ENCODE measurements at regions not wholly inside any gene's neighbourhood (a gene's known extent, or its start where the extent isn't known, plus 50 kb on each side); places are given as distances from the start of the nearest gene placed in this dataset.

- Mint-ChIP-seq H3K9me3 (no peaks in the 10 kb centered on the region), H3K4me1 (peaks cover 0 to 1% (median 0%) of the 10 kb centered on the region in 3 donors), H3K36me3 (no peaks in the 10 kb centered on the region), H3K27ac (no peak overlapping the region), H3K4me3 (no peak overlapping the region), H3K27me3 (peaks cover 2 to 12% of the 10 kb centered on the region in 2 donors)
- CTCF ChIA-PET: no interaction called here
- WGBS (ENCODE audit: insufficient coverage): no CpG with 5 or more reads among the region's 2 CpGs
- ATAC-seq (replicated peaks in 1 of 4) (no peak), DNase-seq (no peak)
- Histone ChIP-seq H3K4me1 (ENCODE audit: control insufficient read depth in 1 of 2, extremely low read depth in 1 of 2, insufficient read depth in 2 of 2, low read length in 2 of 2) (no peaks in the 10 kb centered on the region), H3K27ac (ENCODE audit: low read length) (no peak overlapping the region), H3K36me3 (ENCODE audit: control insufficient read depth in 2 of 2, extremely low read depth in 1 of 2, insufficient read depth in 1 of 2, low read length in 1 of 2) (no peaks in the 10 kb centered on the region), H3K9me3 (no peaks in the 10 kb centered on the region), H3K27me3 (replicated peaks in 1 of 2; ENCODE audit: control insufficient read depth in 2 of 2, extremely low read depth in 1 of 2, insufficient read depth in 2 of 2, low read length in 1 of 2) (peaks cover 0 to 3% of the 10 kb centered on the region in 2 experiments), H3K4me3 (ENCODE audit: control insufficient read depth in 1 of 2, extremely low read depth in 1 of 2, low read length in 1 of 2) (no peak overlapping the region)
- POLR2A ChIA-PET: no interaction called here
These were observed 175.0 kb upstream of the CCN2 start for GRCh38 chr6:132126150-132126549.

DNA sequence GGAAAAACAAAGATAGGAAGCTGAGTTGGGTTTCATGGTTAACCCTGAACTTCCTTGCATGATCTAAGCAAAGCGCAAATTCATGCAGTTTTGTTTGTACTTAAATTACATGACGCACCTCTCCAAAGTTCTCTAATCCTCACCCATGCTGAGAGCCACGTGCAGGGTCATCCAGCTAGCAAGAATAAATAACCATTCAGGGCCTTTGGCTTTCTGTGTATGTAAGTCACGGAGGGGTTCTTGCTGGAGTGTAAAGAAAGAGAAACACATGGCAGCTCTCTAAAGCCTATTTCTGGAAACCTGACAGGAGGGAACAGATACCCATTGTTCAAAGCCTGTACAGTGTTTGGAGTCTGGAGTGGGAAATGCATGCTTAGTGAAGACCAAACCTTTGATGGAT is 171.7 kb upstream of the CCN2 start:
- ChIA-PET CTCF (no interaction called here), POLR2A (no interaction called here)
- no peaks in the 10 kb centered on the region for H3K36me3 Mint-ChIP-seq
- peaks cover 0 to 8% of the 10 kb centered on the region in 2 donors for H3K27me3 Mint-ChIP-seq
- H3K4me3 ChIP-seq (ENCODE audit: control insufficient read depth in 1 of 2, extremely low read depth in 1 of 2, low read length in 1 of 2): no peak overlapping the region
- DNase-seq (no peak), ATAC-seq (replicated peaks in 1 of 4) (no peak)
- no peak overlapping the region for H3K4me3 Mint-ChIP-seq
- H3K36me3 ChIP-seq (ENCODE audit: control insufficient read depth in 2 of 2, extremely low read depth in 1 of 2, insufficient read depth in 1 of 2, low read length in 1 of 2): no peaks in the 10 kb centered on the region
- no peak overlapping the region for H3K27ac ChIP-seq (ENCODE audit: low read length)
- H3K9me3 ChIP-seq: no peaks in the 10 kb centered on the region
- H3K9me3 Mint-ChIP-seq: no peaks in the 10 kb centered on the region
- WGBS (ENCODE audit: insufficient coverage): 100% methylated on average over 1 of the region's 4 CpGs
- H3K4me1 ChIP-seq (ENCODE audit: control insufficient read depth in 1 of 2, extremely low read depth in 1 of 2, insufficient read depth in 2 of 2, low read length in 2 of 2): no peaks in the 10 kb centered on the region
- no peaks in the 10 kb centered on the region for H3K4me1 Mint-ChIP-seq
- no peaks in the 10 kb centered on the region for H3K27me3 ChIP-seq (replicated peaks in 1 of 2; ENCODE audit: control insufficient read depth in 2 of 2, extremely low read depth in 1 of 2, insufficient read depth in 2 of 2, low read length in 1 of 2)
- no peak overlapping the region for H3K27ac Mint-ChIP-seq

DNA sequence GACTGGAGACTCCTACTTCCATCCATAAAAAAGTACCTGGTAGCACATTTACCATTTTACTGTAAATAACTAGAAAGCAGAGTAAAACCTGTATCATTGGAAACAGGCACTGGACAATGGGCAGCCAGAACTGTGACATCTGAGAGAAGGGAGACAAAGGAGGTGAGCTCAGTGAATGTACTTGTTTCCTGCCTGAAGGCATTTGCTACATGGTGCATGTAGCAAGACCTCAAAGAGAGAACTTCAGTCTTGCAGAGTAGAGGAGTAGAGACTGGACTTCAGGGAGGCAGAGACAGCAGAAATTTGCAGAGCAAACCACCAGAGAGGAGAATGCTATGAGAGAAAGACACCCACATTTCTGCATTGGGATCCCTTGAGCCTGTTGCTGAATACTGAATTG is 171.0 kb upstream of the CCN2 start:
- Histone ChIP-seq H3K9me3 (no peaks in the 10 kb centered on the region), H3K27me3 (replicated peaks in 1 of 2; ENCODE audit: control insufficient read depth in 2 of 2, extremely low read depth in 1 of 2, insufficient read depth in 2 of 2, low read length in 1 of 2) (no peaks in the 10 kb centered on the region), H3K27ac (ENCODE audit: low read length) (no peak overlapping the region), H3K4me3 (ENCODE audit: control insufficient read depth in 1 of 2, extremely low read depth in 1 of 2, low read length in 1 of 2) (no peak overlapping the region), H3K4me1 (ENCODE audit: control insufficient read depth in 1 of 2, extremely low read depth in 1 of 2, insufficient read depth in 2 of 2, low read length in 2 of 2) (no peaks in the 10 kb centered on the region), H3K36me3 (ENCODE audit: control insufficient read depth in 2 of 2, extremely low read depth in 1 of 2, insufficient read depth in 1 of 2, low read length in 1 of 2) (no peaks in the 10 kb centered on the region)
- ChIA-PET CTCF (no interaction called here), POLR2A (no interaction called here)
- no peak overlapping the region for H3K4me3 Mint-ChIP-seq
- H3K36me3 Mint-ChIP-seq: no peaks in the 10 kb centered on the region
- no peak for ATAC-seq (replicated peaks in 1 of 4)
- peaks cover 0 to 5% of the 10 kb centered on the region in 2 donors for H3K27me3 Mint-ChIP-seq
- no peak for DNase-seq
- H3K9me3 Mint-ChIP-seq: no peaks in the 10 kb centered on the region
- H3K27ac Mint-ChIP-seq: no peak overlapping the region
- no peaks in the 10 kb centered on the region for H3K4me1 Mint-ChIP-seq

- no peaks in the 10 kb centered on the region for H3K36me3 ChIP-seq (ENCODE audit: control insufficient read depth in 2 of 2, extremely low read depth in 1 of 2, insufficient read depth in 1 of 2, low read length in 1 of 2)
- Mint-ChIP-seq H3K36me3 (no peaks in the 10 kb centered on the region), H3K9me3 (no peaks in the 10 kb centered on the region), H3K4me3 (no peak overlapping the region), H3K27ac (no peak overlapping the region), H3K27me3 (no peaks in the 10 kb centered on the region), H3K4me1 (no peaks in the 10 kb centered on the region)
- ATAC-seq (replicated peaks in 1 of 4) (no peak), DNase-seq (no peak)
- no peaks in the 10 kb centered on the region for H3K4me1 ChIP-seq (ENCODE audit: control insufficient read depth in 1 of 2, extremely low read depth in 1 of 2, insufficient read depth in 2 of 2, low read length in 2 of 2)
- ChIA-PET POLR2A (no interaction called here), CTCF (interaction anchor here in 1 of 2 donors (0.5 kb wide), 1 partner anchor 155 kb away, joined by 6 read pairs; no protein-coding TSS in a partner anchor)
- H3K4me3 ChIP-seq (ENCODE audit: control insufficient read depth in 1 of 2, extremely low read depth in 1 of 2, low read length in 1 of 2): no peak overlapping the region
- H3K27me3 ChIP-seq (replicated peaks in 1 of 2; ENCODE audit: control insufficient read depth in 2 of 2, extremely low read depth in 1 of 2, insufficient read depth in 2 of 2, low read length in 1 of 2): no peaks in the 10 kb centered on the region
- 100% methylated on average over 1 of the region's 1 CpG for WGBS (ENCODE audit: insufficient coverage)
- no peak overlapping the region for H3K27ac ChIP-seq (ENCODE audit: low read length)
- H3K9me3 ChIP-seq: no peaks in the 10 kb centered on the region
These were observed 167.0 kb upstream of the CCN2 start for GRCh38 chr6:132118144-132118543.

DNA sequence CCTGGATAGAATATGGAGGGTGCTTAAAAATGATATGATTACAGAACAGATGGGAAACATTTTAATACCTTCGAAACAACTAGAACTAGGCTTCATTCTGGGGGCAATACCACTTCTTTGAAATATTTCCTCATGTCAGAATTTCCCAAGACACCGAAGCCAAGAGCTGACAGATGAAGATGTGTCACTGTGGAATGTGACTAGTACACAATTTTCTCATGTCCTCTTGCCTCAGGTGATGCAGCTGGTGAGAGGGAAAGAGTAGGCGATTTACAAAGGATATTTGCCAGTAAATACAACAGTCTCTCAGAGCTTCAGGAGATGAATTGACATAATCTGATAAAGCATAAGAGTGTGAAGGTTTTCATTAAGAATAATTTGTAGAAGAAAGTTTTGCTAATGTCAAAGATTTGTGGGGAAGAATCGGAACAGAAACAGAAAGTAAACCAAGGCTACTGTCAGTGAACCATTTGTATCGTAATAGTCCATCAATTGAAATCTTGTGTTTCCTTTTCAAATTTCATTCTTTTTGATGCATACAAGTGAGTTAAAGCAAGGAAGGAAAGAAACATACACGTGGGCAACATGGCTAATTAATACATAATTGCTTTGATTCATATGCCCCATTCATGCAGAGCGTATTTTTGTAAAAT is 164.7 kb upstream of the CCN2 start:
- Mint-ChIP-seq H3K4me1 (no peaks in the 10 kb centered on the region), H3K36me3 (no peaks in the 10 kb centered on the region), H3K27ac (no peak overlapping the region), H3K9me3 (peaks cover 0 to 4% (median 0%) of the 10 kb centered on the region in 3 donors), H3K4me3 (no peak overlapping the region), H3K27me3 (no peaks in the 10 kb centered on the region)
- Histone ChIP-seq H3K9me3 (no peaks in the 10 kb centered on the region), H3K4me1 (ENCODE audit: control insufficient read depth in 1 of 2, extremely low read depth in 1 of 2, insufficient read depth in 2 of 2, low read length in 2 of 2) (no peaks in the 10 kb centered on the region), H3K27ac (ENCODE audit: low read length) (no peak overlapping the region), H3K36me3 (ENCODE audit: control insufficient read depth in 2 of 2, extremely low read depth in 1 of 2, insufficient read depth in 1 of 2, low read length in 1 of 2) (no peaks in the 10 kb centered on the region), H3K4me3 (ENCODE audit: control insufficient read depth in 1 of 2, extremely low read depth in 1 of 2, low read length in 1 of 2) (no peak overlapping the region), H3K27me3 (replicated peaks in 1 of 2; ENCODE audit: control insufficient read depth in 2 of 2, extremely low read depth in 1 of 2, insufficient read depth in 2 of 2, low read length in 1 of 2) (no peaks in the 10 kb centered on the region)
- no peak for ATAC-seq (replicated peaks in 1 of 4)
- ChIA-PET POLR2A (interaction anchor here in 1 of 2 donors (0.6 kb wide), 1 partner anchor 1590 kb away, joined by 3 read pairs; no protein-coding TSS in a partner anchor), CTCF (no interaction called here)
- WGBS (ENCODE audit: insufficient coverage): 86% methylated on average over 1 of the region's 7 CpGs
- no peak for DNase-seq

- CTCF ChIA-PET: no interaction called here
- H3K27me3 Mint-ChIP-seq: no peaks in the 10 kb centered on the region
- H3K4me3 ChIP-seq (ENCODE audit: control insufficient read depth in 1 of 2, extremely low read depth in 1 of 2, low read length in 1 of 2): no peak overlapping the region
- H3K9me3 Mint-ChIP-seq: peaks cover 0 to 14% (median 9%) of the 10 kb centered on the region in 3 donors
- no peak for ATAC-seq (replicated peaks in 1 of 4)
- no peak overlapping the region for H3K4me3 Mint-ChIP-seq
- no peak for DNase-seq
- H3K27me3 ChIP-seq (replicated peaks in 1 of 2; ENCODE audit: control insufficient read depth in 2 of 2, extremely low read depth in 1 of 2, insufficient read depth in 2 of 2, low read length in 1 of 2): no peaks in the 10 kb centered on the region
- no peaks in the 10 kb centered on the region for H3K4me1 ChIP-seq (ENCODE audit: control insufficient read depth in 1 of 2, extremely low read depth in 1 of 2, insufficient read depth in 2 of 2, low read length in 2 of 2)
- H3K27ac Mint-ChIP-seq: no peak overlapping the region
- H3K4me1 Mint-ChIP-seq: no peaks in the 10 kb centered on the region
- no peaks in the 10 kb centered on the region for H3K36me3 ChIP-seq (ENCODE audit: control insufficient read depth in 2 of 2, extremely low read depth in 1 of 2, insufficient read depth in 1 of 2, low read length in 1 of 2)
- POLR2A ChIA-PET: no interaction called here
- no peaks in the 10 kb centered on the region for H3K36me3 Mint-ChIP-seq
- H3K27ac ChIP-seq (ENCODE audit: low read length): no peak overlapping the region
- WGBS (ENCODE audit: insufficient coverage): 82% methylated on average over 3 of the region's 8 CpGs
- H3K9me3 ChIP-seq: no peaks in the 10 kb centered on the region
These were observed 163.1 kb upstream of the CCN2 start for GRCh38 chr6:132114201-132114825.

All from T-cell (primary cell).